ENCODE measurements at regions not wholly inside any gene's neighbourhood (a gene's known extent, or its start where the extent isn't known, plus 50 kb on each side); places are given as distances from the start of the nearest gene placed in this dataset.

DNA sequence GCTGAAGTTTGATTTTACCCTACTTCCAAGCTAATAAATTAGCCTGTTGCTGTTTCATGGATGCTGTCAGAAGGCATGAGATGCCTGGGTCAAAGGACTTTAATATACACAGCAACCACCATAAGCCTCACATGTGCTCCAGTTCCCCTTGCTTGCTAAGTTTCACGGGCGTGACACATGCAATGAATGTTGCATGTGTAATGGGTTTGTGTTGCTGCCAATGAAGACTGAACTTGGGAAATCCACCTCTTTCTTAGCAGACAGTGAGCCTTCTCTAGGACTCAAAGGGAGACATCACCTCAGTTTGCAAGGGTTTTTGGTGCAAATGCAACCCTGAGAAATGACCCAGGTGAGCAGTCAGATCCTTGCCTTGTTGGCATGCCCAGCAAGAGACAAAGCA lies 505.5 kb upstream of the PODXL start:
- TF ChIP-seq, protein P1, sequence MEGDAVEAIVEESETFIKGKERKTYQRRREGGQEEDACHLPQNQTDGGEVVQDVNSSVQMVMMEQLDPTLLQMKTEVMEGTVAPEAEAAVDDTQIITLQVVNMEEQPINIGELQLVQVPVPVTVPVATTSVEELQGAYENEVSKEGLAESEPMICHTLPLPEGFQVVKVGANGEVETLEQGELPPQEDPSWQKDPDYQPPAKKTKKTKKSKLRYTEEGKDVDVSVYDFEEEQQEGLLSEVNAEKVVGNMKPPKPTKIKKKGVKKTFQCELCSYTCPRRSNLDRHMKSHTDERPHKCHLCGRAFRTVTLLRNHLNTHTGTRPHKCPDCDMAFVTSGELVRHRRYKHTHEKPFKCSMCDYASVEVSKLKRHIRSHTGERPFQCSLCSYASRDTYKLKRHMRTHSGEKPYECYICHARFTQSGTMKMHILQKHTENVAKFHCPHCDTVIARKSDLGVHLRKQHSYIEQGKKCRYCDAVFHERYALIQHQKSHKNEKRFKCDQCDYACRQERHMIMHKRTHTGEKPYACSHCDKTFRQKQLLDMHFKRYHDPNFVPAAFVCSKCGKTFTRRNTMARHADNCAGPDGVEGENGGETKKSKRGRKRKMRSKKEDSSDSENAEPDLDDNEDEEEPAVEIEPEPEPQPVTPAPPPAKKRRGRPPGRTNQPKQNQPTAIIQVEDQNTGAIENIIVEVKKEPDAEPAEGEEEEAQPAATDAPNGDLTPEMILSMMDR (IDR thresholded peaks at IDR 0.05): no peak
- no peak for TF ChIP-seq POLR2AphosphoS5 (IDR thresholded peaks at IDR 0.05)
- no peak for TF ChIP-seq POLR2A (IDR thresholded peaks at IDR 0.05)
- TF ChIP-seq EP300 (IDR thresholded peaks at IDR 0.05): no peak

Data from gastroesophageal sphincter (tissue), 3 donors.